Hematopoietic multipotent progenitor cell treated with erythropoietin and hydrocortisone succinate and interleukin-3 and kit ligand, for 8 days (in vitro differentiated cells): ENCODE measurements at regions not wholly inside any gene's neighbourhood (a gene's known extent, or its start where the extent isn't known, plus 50 kb on each side); places are given as distances from the start of the nearest gene placed in this dataset.

Source experiments
- DNase-seq: peaks from one replicate; pipeline ENCODE4 v3.0.0-alpha.2; 2015

GRCh38 chr19:46911456-46911855 is 50.7 kb downstream of the ARHGAP35 start:
- no peak for DNase-seq

GRCh38 chr19:46913198-46913851 is 52.5 kb downstream of the ARHGAP35 start:
- DNase-seq: no peak

GRCh38 chr19:46913852-46914430 is 53.1 kb downstream of the ARHGAP35 start:
- DNase-seq: peak; percentile 42

- no peak for DNase-seq
These were observed 54.6 kb downstream of the ARHGAP35 start for GRCh38 chr19:46915386-46915785.

GRCh38 chr19:46917002-46917401 is 56.2 kb downstream of the ARHGAP35 start:
- no peak for DNase-seq

GRCh38 chr19:46919324-46919723 is 58.5 kb downstream of the ARHGAP35 start:
- DNase-seq: no peak

- no peak for DNase-seq
These were observed 59.6 kb downstream of the ARHGAP35 start for GRCh38 chr19:46920362-46920761.

GRCh38 chr19:46921071-46921470 is 60.3 kb downstream of the ARHGAP35 start:
- DNase-seq: no peak

GRCh38 chr19:46922465-46922864 is 61.7 kb downstream of the ARHGAP35 start:
- DNase-seq: no peak

GRCh38 chr19:46924874-46925547 is 64.2 kb downstream of the ARHGAP35 start:
- DNase-seq: no peak

GRCh38 chr19:46925548-46925950 is 64.8 kb downstream of the ARHGAP35 start:
- DNase-seq: no peak

GRCh38 chr19:46926170-46927071 is 65.6 kb downstream of the ARHGAP35 start:
- DNase-seq: no peak

GRCh38 chr19:46927106-46927505 is 66.3 kb downstream of the ARHGAP35 start:
- DNase-seq: no peak

GRCh38 chr19:46927893-46928292 is 67.1 kb downstream of the ARHGAP35 start:
- DNase-seq: no peak

- no peak for DNase-seq
These were observed 68.2 kb downstream of the ARHGAP35 start for GRCh38 chr19:46928951-46929350.

GRCh38 chr19:46931202-46931601 is 70.4 kb downstream of the ARHGAP35 start:
- no peak for DNase-seq

GRCh38 chr19:46932346-46932745 is 71.5 kb downstream of the ARHGAP35 start:
- DNase-seq: no peak

GRCh38 chr19:46935066-46935663 is 74.4 kb downstream of the ARHGAP35 start:
- DNase-seq: no peak

- no peak for DNase-seq
These were observed 76.3 kb upstream of the NPAS1 start for GRCh38 chr19:46943150-46943946.

GRCh38 chr19:46944123-46944748 is 75.4 kb upstream of the NPAS1 start:
- no peak for DNase-seq

- no peak for DNase-seq
These were observed 74.6 kb upstream of the NPAS1 start for GRCh38 chr19:46944918-46945628.
